Esophagus squamous epithelium (tissue), 5 donors: ENCODE measurements at regions not wholly inside any gene's neighbourhood (a gene's known extent, or its start where the extent isn't known, plus 50 kb on each side); places are given as distances from the start of the nearest gene placed in this dataset.

ENCODE experiments used
- DNase-seq: peaks from one replicate; lab custom pipeline; 2025; lab: John Stamatoyannopoulos, UW
- H3K27ac ChIP-seq, 4 donors: fragments of 200-600 bp; sonication (generic); one replicate each; pipeline ENCODE4 v1.5.1; 2016 to 2019; ENCODE audit warnings: mild to moderate bottlenecking in 1 of 4
- H3K27me3 ChIP-seq, 4 donors: fragments of 200-600 bp; sonication (generic); 1 replicate in 3 of 4; 2 replicates in 1 of 4; pipeline versions ENCODE4 v1.5.1 to v1.6.0; 2017 to 2021; ENCODE audit warnings: antibody characterized with exemption in 1 of 4
- H3K36me3 ChIP-seq, 3 donors: fragments of 200-600 bp; sonication (generic); one replicate each; pipeline ENCODE4 v1.5.1; 2016 to 2019
- H3K4me1 ChIP-seq, 3 donors: fragments of 200-600 bp; sonication (generic); one replicate each; pipeline ENCODE4 v1.5.1; 2017 to 2019
- H3K4me3 ChIP-seq, 4 donors: fragments of 200-600 bp; sonication (generic); 1 replicate in 3 of 4; 2 replicates in 1 of 4; pipeline ENCODE4 v1.5.1; 2016 to 2019; ENCODE audit warnings: mild to moderate bottlenecking in 2 of 4, moderate library complexity in 1 of 4
- H3K9me3 ChIP-seq, 3 donors: fragments of 200-600 bp; sonication (generic); one replicate each; pipeline ENCODE4 v1.5.1; 2016 to 2019
- CTCF ChIP-seq, 6 experiments: fragments of 450-650 bp in 4 of 6; fragments of 200-600 bp in 2 of 6; sonication (generic) in 2 of 6; IDR thresholded peaks; one replicate each; pipeline ENCODE4 v1.5.1; 2016 to 2019; ENCODE audit warnings: antibody characterized with exemption in 6 of 6, mild to moderate bottlenecking in 4 of 6, moderate library complexity in 4 of 6
- POLR2A ChIP-seq, 4 donors: fragments of 450-650 bp; IDR thresholded peaks; one replicate each; pipeline ENCODE4 v1.6.1; 2017; ENCODE audit warnings: antibody characterized with exemption in 4 of 4, mild to moderate bottlenecking in 4 of 4, moderate library complexity in 3 of 4
- WGBS, 2 donors: methylation state at CpG; one replicate each; pipeline ENCODE4 v1.1.5; 2018; 5-methylcytosine and 5-hydroxymethylcytosine counted together
- intact Hi-C: fragments of 100-400 bp; cut with DNase I; formaldehyde crosslinking; loops from one replicate; pipeline ENCODE4 v1.15.0; 2022
- donor health status: DM: yes; HTN: yes; CAD: no.

- Histone ChIP-seq H3K36me3 (no peaks in the 10 kb centered on the region), H3K9me3 (peaks cover 0 to 4% (median 0%) of the 10 kb centered on the region in 3 donors), H3K4me1 (peaks cover 0 to 25% (median 10%) of the 10 kb centered on the region in 3 donors), H3K27ac (no peak overlapping the region), H3K4me3 (no peak overlapping the region), H3K27me3 (no peaks in the 10 kb centered on the region)
- 49 to 77% methylated on average over 3 of the region's 3 CpGs for WGBS, 2 donors
- intact Hi-C loops = no loop called here
- no peak for TF ChIP-seq CTCF (IDR thresholded peaks at IDR 0.05)
- TF ChIP-seq POLR2A (IDR thresholded peaks at IDR 0.05) = no peak
- DNase-seq = no peak
Measured at GRCh38 chr4:54902976-54903375, 222.4 kb downstream of the KDR start.

- Histone ChIP-seq H3K27me3 (no peaks in the 10 kb centered on the region), H3K4me3 (no peak overlapping the region), H3K9me3 (peaks cover 0 to 4% (median 0%) of the 10 kb centered on the region in 3 donors), H3K36me3 (no peaks in the 10 kb centered on the region), H3K27ac (no peak overlapping the region), H3K4me1 (peaks cover 0 to 25% (median 10%) of the 10 kb centered on the region in 3 donors)
- WGBS, 2 donors = 27 to 38% methylated on average over 1 of the region's 1 CpG
- intact Hi-C loops = no loop called here
- TF ChIP-seq CTCF (IDR thresholded peaks at IDR 0.05) (no peak), POLR2A (IDR thresholded peaks at IDR 0.05) (no peak)
- DNase-seq = no peak
Measured at GRCh38 chr4:54902271-54902670, 223.1 kb downstream of the KDR start.

GRCh38 chr4:54901202-54901601 is 224.2 kb downstream of the KDR start:
- H3K27me3 ChIP-seq = no peaks in the 10 kb centered on the region
- intact Hi-C loops = no loop called here
- H3K27ac ChIP-seq = no peak overlapping the region
- H3K4me1 ChIP-seq = peaks cover 0 to 25% (median 10%) of the 10 kb centered on the region in 3 donors
- no peak for TF ChIP-seq CTCF (IDR thresholded peaks at IDR 0.05)
- TF ChIP-seq POLR2A (IDR thresholded peaks at IDR 0.05) = no peak
- H3K9me3 ChIP-seq = peaks cover 0 to 1% (median 0%) of the 10 kb centered on the region in 3 donors
- H3K4me3 ChIP-seq = no peak overlapping the region
- no peak for DNase-seq
- 90 to 100% methylated on average over 1 of the region's 1 CpG for WGBS, 2 donors
- no peaks in the 10 kb centered on the region for H3K36me3 ChIP-seq

- H3K27me3 ChIP-seq = no peaks in the 10 kb centered on the region
- peaks cover 0 to 25% (median 10%) of the 10 kb centered on the region in 3 donors for H3K4me1 ChIP-seq
- intact Hi-C loops = no loop called here
- no peak overlapping the region for H3K4me3 ChIP-seq
- H3K9me3 ChIP-seq = no peaks in the 10 kb centered on the region
- no peak for DNase-seq
- no peak for TF ChIP-seq CTCF (IDR thresholded peaks at IDR 0.05)
- no peak for TF ChIP-seq POLR2A (IDR thresholded peaks at IDR 0.05)
- WGBS, 2 donors = 49 to 54% methylated on average over 2 of the region's 2 CpGs
- no peaks in the 10 kb centered on the region for H3K36me3 ChIP-seq
- H3K27ac ChIP-seq = no peak overlapping the region
Measured at GRCh38 chr4:54898656-54899340, 226.6 kb downstream of the KDR start.

GRCh38 chr4:54898056-54898562 is 227.3 kb downstream of the KDR start:
- no peaks in the 10 kb centered on the region for H3K36me3 ChIP-seq
- no peak overlapping the region for H3K4me3 ChIP-seq
- no peaks in the 10 kb centered on the region for H3K9me3 ChIP-seq
- TF ChIP-seq CTCF (IDR thresholded peaks at IDR 0.05) = no peak
- peaks cover 0 to 20% (median 10%) of the 10 kb centered on the region in 3 donors for H3K4me1 ChIP-seq
- 75 to 77% methylated on average over 1 of the region's 1 CpG for WGBS, 2 donors
- no peak overlapping the region for H3K27ac ChIP-seq
- intact Hi-C loops = no loop called here
- no peaks in the 10 kb centered on the region for H3K27me3 ChIP-seq
- no peak for DNase-seq
